Stimulated activated naive CD8-positive, alpha-beta T cell treated with anti-CD3 and anti-CD28 coated beads, Interleukin-15, amount 100 ng/mL, for 72 hours (primary cell): ENCODE measurements at regions not wholly inside any gene's neighbourhood (a gene's known extent, or its start where the extent isn't known, plus 50 kb on each side); places are given as distances from the start of the nearest gene placed in this dataset.
A peak's percentile ranks its signal among the peaks of the same experiment; 100 is the strongest.
"Not testable (repeated sequence)": the region's sequence is repeated elsewhere in the genome, so short reads cannot be mapped to it uniquely, and the experiment has no call there.

Experiments
- ATAC-seq: fragments of 150-1000 bp; cut with Tn5 transposase; 2 replicates; pipeline ENCODE4 v1.10.0; 2021; ENCODE audit warnings: mild to moderate bottlenecking, moderate library complexity
- DNase-seq, 2 donors: peaks; one replicate each; pipeline ENCODE4 v3.0.0; 2021 to 2022
- H3K27ac Mint-ChIP-seq, 2 donors: one replicate each; pipeline ENCODE4 v1.8.0; 2022; ENCODE audit warnings: mild to moderate bottlenecking in 2 of 2, mixed read lengths in 2 of 2, moderate library complexity in 2 of 2
- H3K27me3 Mint-ChIP-seq: one replicate; pipeline ENCODE4 v1.8.0; 2022; ENCODE audit warnings: mixed read lengths
- H3K4me1 Mint-ChIP-seq: one replicate; pipeline ENCODE4 v1.8.0; 2022; ENCODE audit warnings: mild to moderate bottlenecking, mixed read lengths
- H3K4me3 Mint-ChIP-seq, 2 donors: one replicate each; pipeline ENCODE4 v1.8.0; 2022; ENCODE audit warnings: mild to moderate bottlenecking in 2 of 2, mixed read lengths in 2 of 2, moderate library complexity in 1 of 2
- H3K9me3 Mint-ChIP-seq, 2 donors: one replicate each; pipeline ENCODE4 v1.8.0; 2022; ENCODE audit warnings: mixed read lengths in 2 of 2

DNA sequence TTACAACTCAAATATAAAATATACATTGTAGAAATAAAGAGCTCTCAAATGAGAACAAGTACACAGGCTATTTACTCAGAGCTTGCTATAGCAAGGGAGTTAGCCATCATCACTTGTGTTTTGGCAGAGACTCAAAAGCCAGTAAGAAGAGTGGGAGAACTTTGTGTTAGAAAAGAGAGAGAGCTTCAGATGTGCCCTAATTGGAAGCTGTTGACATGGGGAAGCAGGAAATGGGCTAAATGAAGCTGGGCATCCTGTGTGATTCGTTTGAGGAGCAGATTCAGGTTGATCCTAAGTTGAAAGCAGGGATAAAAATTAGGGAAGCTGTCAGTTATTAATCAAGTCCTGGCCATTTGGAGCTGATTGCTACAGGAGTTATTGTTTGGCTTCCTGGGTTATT lies 207.4 kb upstream of the MAOA start:
- DNase-seq: no peak
- no peak overlapping the region for H3K4me3 Mint-ChIP-seq
- no peak for ATAC-seq
- no peaks in the 10 kb centered on the region for H3K27me3 Mint-ChIP-seq
- H3K4me1 Mint-ChIP-seq: no peaks in the 10 kb centered on the region
- H3K27ac Mint-ChIP-seq: no peak overlapping the region
- peaks cover 6 to 19% of the 10 kb centered on the region in 2 donors for H3K9me3 Mint-ChIP-seq

DNA sequence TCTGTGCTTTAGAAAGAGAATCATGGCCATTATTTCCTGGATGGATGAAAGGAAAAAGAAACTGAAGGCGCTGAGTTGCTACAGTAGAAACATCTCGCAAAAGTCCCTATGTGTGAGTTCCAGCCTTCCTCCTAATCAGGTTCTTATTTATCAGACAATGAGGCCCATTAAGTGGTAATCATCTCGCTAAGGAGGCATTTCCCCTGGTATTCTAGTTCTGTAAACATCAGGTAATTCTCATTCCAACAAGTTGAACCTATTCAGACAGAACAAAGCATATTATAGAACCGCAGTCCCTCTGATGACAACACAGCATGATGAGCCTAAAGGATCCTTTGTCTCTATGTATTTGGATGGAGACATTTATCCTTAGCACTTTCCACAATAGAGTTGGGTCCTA lies 205.7 kb upstream of the MAOA start:
- ATAC-seq (no peak), DNase-seq (no peak)
- Mint-ChIP-seq H3K27me3 (peaks cover under 1% of the 10 kb centered on the region), H3K4me1 (no peaks in the 10 kb centered on the region), H3K9me3 (peaks cover 6 to 19% of the 10 kb centered on the region in 2 donors), H3K4me3 (no peak overlapping the region), H3K27ac (no peak overlapping the region)

DNA sequence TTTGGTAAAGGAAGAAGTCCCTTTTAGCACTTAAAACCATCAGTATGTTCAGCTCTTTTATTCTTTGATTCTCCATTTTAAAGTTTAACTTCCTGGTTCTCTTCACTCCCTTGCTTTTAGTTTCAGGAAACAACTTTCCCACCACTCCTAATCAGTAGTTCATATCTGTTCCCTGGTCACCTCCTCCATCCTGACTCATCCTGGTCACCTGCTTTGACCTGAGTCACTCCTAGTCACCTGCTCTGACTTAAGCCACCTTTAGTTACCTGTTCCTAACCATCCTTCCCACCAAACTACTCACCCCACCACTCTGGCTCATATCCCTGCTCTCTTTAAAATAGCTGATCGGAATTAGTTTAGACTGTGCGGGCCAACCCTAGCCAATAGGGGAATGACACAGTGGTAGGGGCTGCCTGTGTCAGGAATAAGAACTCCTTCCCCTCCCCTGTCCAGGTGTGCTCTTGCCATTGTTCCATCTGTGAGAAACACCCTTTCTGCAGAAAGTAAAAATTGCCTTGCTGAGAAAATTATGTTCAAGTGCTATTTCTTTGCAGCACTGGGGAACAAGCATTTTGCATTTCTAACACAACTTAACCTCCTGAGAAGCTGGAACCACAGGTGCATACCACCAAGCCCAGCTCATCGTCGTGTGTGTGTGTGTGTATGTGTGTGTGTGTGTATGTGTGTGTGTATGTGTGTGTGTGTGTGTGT lies 204.0 kb upstream of the MAOA start:
- not testable (repeated sequence) for H3K27me3 Mint-ChIP-seq, ATAC-seq, H3K4me3 Mint-ChIP-seq, DNase-seq, H3K4me1 Mint-ChIP-seq
- peak overlapping the region in 1 of 2 donors; percentile 79 for H3K27ac Mint-ChIP-seq
- peaks cover 11 to 19% of the 10 kb centered on the region in 2 donors for H3K9me3 Mint-ChIP-seq

- Mint-ChIP-seq H3K4me1 (no peaks in the 10 kb centered on the region), H3K27ac (no peak overlapping the region), H3K4me3 (no peak overlapping the region), H3K27me3 (peaks cover 13% of the 10 kb centered on the region), H3K9me3 (peaks cover 6 to 9% of the 10 kb centered on the region in 2 donors)
- DNase-seq (no peak), ATAC-seq (no peak)
Measured at GRCh38 chrX:43456063-43456462, 200.0 kb upstream of the MAOA start.

GRCh38 chrX:43456906-43457305 lies 199.2 kb upstream of the MAOA start:
- no peak for DNase-seq
- no peaks in the 10 kb centered on the region for H3K4me1 Mint-ChIP-seq

DNA sequence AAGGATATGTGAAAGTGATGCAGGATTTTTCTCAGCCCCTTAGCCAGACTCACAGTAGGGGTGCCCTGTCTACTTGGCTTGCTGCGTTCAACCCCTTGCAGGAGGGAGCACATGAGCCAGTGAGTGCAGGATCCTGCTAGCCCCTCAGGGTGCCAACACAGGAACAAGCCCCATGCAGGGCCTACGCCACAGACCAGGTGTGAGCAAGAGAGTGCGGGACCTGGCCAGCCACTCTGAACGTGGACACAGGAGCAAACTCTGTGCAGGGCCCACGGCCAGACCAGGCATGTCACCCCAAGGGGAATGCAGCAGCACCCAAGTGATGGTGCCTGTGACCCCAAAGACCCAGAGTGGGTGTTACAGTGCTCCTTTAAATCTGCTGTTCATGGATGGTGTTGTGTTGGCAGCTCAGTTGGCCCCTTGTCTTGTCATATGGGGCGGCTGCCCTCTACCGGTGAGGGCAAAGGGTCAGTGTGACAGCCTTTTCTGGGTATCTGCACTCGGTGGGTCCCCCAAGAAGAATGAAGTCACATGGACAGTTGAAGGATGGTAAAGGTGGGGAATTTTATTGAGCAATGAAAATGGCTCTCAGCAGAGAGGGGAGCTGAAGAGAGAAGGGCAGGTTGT lies 188.4 kb upstream of the MAOA start:
- no peaks in the 10 kb centered on the region for H3K9me3 Mint-ChIP-seq
- ATAC-seq (no peak), DNase-seq (no peak)
- no peaks in the 10 kb centered on the region for H3K27me3 Mint-ChIP-seq
- H3K27ac Mint-ChIP-seq: peak overlapping the region in 1 of 2 donors; percentile 59
- H3K4me1 Mint-ChIP-seq: peaks cover 22% of the 10 kb centered on the region
- H3K4me3 Mint-ChIP-seq: no peak overlapping the region

More at GRCh38 chrX:43456906-43457305, 199.2 kb upstream of the MAOA start:
- Mint-ChIP-seq H3K4me3 (no peak overlapping the region), H3K27me3 (peaks cover 13% of the 10 kb centered on the region), H3K27ac (no peak overlapping the region), H3K9me3 (peaks cover 5 to 6% of the 10 kb centered on the region in 2 donors)
- ATAC-seq: no peak

DNA sequence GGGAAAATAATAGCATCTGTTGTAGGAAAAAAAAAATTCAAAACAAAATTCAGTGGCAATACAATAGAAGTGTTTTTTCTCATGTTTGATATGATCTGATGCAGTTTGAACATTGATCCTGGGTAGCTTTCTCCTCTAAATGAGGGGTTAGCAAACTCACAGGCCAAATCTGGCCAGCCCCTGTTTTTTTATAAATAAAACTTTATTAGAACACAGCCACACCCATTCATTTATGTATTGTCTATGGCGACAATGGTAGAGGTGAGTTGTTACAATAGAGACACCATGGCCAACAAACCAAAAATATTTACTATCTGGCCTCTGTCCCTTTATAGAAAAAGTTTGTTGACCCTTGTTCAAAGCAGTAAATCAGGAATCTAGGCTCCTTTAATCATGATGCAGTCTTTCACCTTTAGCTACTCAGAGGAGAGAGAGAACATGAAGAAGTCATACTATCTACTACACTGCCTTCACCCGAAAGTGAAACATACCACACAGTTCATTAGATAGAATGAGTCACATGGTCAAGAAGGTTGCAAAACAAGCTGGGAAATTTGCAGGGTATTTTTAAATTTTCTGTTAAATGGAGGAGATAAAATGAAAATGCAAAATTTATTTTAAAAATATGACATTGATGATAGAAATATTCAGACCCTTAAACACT lies 186.6 kb upstream of the MAOA start:
- peak overlapping the region in 1 of 2 donors; percentile 16 for H3K4me3 Mint-ChIP-seq
- ATAC-seq (peak; percentile 93), DNase-seq (no peak)
- peak overlapping the region; percentile 67 to 91 for H3K27ac Mint-ChIP-seq
- peaks cover 22% of the 10 kb centered on the region for H3K4me1 Mint-ChIP-seq
- no peaks in the 10 kb centered on the region for H3K9me3 Mint-ChIP-seq
- no peaks in the 10 kb centered on the region for H3K27me3 Mint-ChIP-seq

DNA sequence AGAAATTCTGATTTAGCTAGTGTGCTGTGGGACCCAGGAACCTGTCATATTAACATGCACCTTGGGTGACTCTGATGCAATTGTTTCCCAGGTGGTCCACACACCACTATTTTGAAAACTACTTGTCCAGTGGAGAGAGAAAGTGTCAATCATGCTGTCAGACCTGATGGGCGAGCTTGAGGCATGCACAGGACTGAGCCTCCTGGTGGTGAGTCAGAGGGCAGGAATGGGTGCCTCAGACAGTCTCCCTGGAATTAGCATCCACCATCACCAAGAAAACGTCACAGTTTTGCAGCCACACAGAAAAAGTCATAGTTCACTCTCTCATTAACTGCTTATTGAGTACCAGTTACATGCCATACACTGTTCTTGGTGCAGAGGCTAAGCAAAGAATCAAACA lies 181.8 kb upstream of the MAOA start:
- Mint-ChIP-seq H3K4me3 (no peak overlapping the region), H3K27me3 (no peaks in the 10 kb centered on the region), H3K4me1 (peaks cover 9% of the 10 kb centered on the region), H3K27ac (no peak overlapping the region), H3K9me3 (no peaks in the 10 kb centered on the region)
- no peak for ATAC-seq
- DNase-seq: no peak

GRCh38 chrX:43479070-43479469 lies 177.0 kb upstream of the MAOA start:
- no peak overlapping the region for H3K4me3 Mint-ChIP-seq
- ATAC-seq (no peak), DNase-seq (no peak)
- no peaks in the 10 kb centered on the region for H3K27me3 Mint-ChIP-seq
- no peak overlapping the region for H3K27ac Mint-ChIP-seq
- H3K4me1 Mint-ChIP-seq: no peaks in the 10 kb centered on the region
- H3K9me3 Mint-ChIP-seq: no peaks in the 10 kb centered on the region

DNA sequence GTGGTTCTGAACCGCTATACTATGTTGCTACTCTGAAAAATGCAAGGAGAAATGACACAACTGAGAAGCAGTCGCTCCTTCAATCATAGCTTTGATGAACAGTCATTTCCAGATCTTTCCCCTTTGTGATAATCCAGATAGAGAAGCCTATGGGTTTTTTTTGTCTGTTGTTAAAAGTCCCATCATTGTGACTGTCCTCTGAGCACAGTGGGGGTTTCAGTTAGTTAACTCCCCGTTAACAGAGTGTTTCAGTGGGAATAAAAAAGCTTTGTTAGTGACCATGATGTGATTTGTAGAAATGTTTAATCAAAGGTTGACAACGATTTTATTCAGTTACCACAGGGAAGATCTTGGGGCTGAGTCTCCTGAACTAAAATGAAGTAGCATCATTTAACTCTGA lies 176.2 kb upstream of the MAOA start:
- H3K27me3 Mint-ChIP-seq: no peaks in the 10 kb centered on the region
- ATAC-seq: no peak
- H3K4me3 Mint-ChIP-seq: no peak overlapping the region
- H3K4me1 Mint-ChIP-seq: no peaks in the 10 kb centered on the region
- no peak for DNase-seq
- H3K9me3 Mint-ChIP-seq: no peaks in the 10 kb centered on the region
- no peak overlapping the region for H3K27ac Mint-ChIP-seq

DNA sequence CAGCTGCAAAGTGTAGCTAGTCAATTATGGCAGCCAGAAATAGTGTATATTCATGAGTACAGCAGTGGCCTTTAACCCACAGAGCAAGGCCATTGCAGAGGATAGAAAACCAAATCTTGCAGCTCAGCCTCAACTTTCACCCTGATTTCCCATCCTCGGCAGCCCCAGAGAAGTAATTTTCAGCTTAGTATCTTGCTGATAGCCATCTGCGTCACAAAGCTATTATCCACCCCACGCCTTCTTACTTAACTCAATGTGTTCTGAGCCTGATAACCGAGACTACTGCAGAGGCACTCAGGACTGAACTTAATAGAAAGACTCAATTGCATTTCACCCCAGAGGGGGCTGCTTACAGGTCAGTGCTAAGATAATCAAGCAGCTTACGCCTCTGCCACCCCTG lies 174.5 kb upstream of the MAOA start:
- H3K9me3 Mint-ChIP-seq: no peaks in the 10 kb centered on the region
- H3K4me3 Mint-ChIP-seq: no peak overlapping the region
- DNase-seq (no peak), ATAC-seq (no peak)
- H3K4me1 Mint-ChIP-seq: no peaks in the 10 kb centered on the region
- H3K27ac Mint-ChIP-seq: no peak overlapping the region
- no peaks in the 10 kb centered on the region for H3K27me3 Mint-ChIP-seq

DNA sequence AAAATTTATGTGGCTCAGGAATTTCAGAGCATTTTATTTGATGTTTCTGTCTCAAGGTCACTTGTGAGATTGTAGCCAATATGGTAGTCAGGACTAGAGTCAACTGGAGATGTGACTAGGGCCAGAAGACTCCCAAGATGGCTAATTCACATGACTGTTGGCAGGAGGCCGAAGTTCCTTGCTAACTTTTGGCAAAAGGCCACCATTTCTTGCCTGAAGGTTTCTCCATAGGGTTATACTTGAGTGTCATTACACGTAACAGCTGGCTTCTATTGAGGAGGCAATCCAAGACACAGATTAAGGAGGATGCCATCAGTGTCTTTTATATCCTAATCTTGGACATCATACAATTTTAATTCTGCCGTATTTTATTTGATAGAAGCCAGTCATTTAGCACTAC lies 162.3 kb upstream of the MAOA start:
- Mint-ChIP-seq H3K9me3 (no peaks in the 10 kb centered on the region), H3K4me3 (no peak overlapping the region), H3K4me1 (no peaks in the 10 kb centered on the region), H3K27me3 (no peaks in the 10 kb centered on the region), H3K27ac (no peak overlapping the region)
- ATAC-seq: no peak
- DNase-seq: no peak

- Mint-ChIP-seq H3K4me3 (no peak overlapping the region), H3K4me1 (no peaks in the 10 kb centered on the region), H3K27me3 (no peaks in the 10 kb centered on the region), H3K9me3 (no peaks in the 10 kb centered on the region), H3K27ac (no peak overlapping the region)
- DNase-seq: no peak
- ATAC-seq: no peak
Measured at GRCh38 chrX:43500246-43500645, 155.9 kb upstream of the MAOA start.

DNA sequence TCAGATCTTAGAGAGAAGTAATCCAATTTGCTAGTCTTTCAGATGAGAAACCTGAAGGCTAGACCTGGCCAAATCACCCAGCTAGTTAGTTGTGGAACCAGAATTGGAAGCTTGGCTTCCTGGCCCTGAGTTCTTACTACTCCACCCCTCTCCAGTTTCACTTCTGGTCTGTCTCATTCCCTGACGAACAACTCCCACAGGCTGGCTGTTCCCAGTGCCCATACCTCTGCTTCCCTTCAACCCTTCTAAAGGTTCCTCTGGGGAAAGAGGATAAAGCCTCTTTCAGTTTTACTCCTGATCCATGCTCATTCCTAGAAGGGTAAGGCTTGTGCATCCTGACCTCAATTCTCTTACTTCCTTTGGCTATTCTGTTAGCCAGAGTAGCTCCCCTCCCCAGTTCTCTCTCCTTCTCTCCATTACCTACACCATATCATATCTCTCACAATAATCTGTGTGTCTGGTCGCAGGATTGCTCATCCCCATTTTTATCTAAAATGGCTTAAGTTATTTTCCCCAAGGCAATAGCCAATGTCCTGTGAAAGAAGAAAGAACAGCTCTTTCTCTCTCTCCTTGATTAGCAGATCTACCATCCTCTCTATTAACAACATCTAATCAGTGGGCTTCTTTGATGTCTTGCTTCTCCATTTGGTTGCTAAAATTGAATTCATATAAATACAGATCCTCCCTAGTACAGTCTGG lies 155.0 kb upstream of the MAOA start:
- H3K27ac Mint-ChIP-seq: no peak overlapping the region
- ATAC-seq: no peak
- H3K9me3 Mint-ChIP-seq: no peaks in the 10 kb centered on the region
- no peak for DNase-seq
- H3K4me1 Mint-ChIP-seq: no peaks in the 10 kb centered on the region
- H3K27me3 Mint-ChIP-seq: no peaks in the 10 kb centered on the region
- H3K4me3 Mint-ChIP-seq: no peak overlapping the region

- ATAC-seq: no peak
- no peaks in the 10 kb centered on the region for H3K9me3 Mint-ChIP-seq
Measured at GRCh38 chrX:43504394-43504793, 151.7 kb upstream of the MAOA start.

GRCh38 chrX:43505769-43506168 lies 150.3 kb upstream of the MAOA start:
- no peak for DNase-seq

More at GRCh38 chrX:43504394-43504793, 151.7 kb upstream of the MAOA start:
- Mint-ChIP-seq H3K27ac (peak overlapping the region in 1 of 2 donors; percentile 7), H3K4me3 (no peak overlapping the region), H3K4me1 (no peaks in the 10 kb centered on the region), H3K27me3 (no peaks in the 10 kb centered on the region)
- no peak for DNase-seq

More at GRCh38 chrX:43505769-43506168, 150.3 kb upstream of the MAOA start:
- Mint-ChIP-seq H3K27ac (peak overlapping the region in 1 of 2 donors; percentile 40), H3K4me3 (no peak overlapping the region), H3K9me3 (no peaks in the 10 kb centered on the region), H3K4me1 (no peaks in the 10 kb centered on the region), H3K27me3 (no peaks in the 10 kb centered on the region)
- no peak for ATAC-seq
